ENCODE measurements at regions not wholly inside any gene's neighbourhood (a gene's known extent, or its start where the extent isn't known, plus 50 kb on each side); places are given as distances from the start of the nearest gene placed in this dataset.
A peak's percentile ranks its signal among the peaks of the same experiment; 100 is the strongest.

GRCh38 chr13:40439928-40440327 lies 226.5 kb downstream of the FOXO1 start:
- DNase-seq, result no peak

GRCh38 chr13:40440990-40441820 lies 225.2 kb downstream of the FOXO1 start:
- no peak for DNase-seq

GRCh38 chr13:40442231-40442630 lies 224.2 kb downstream of the FOXO1 start:
- DNase-seq, result no peak

GRCh38 chr13:40442826-40443225 lies 223.6 kb downstream of the FOXO1 start:
- no peak for DNase-seq

GRCh38 chr13:40444241-40444640 lies 222.2 kb downstream of the FOXO1 start:
- DNase-seq, result no peak

- DNase-seq, result peak; percentile 20
These were observed 220.9 kb downstream of the FOXO1 start for GRCh38 chr13:40445557-40445990.

GRCh38 chr13:40446365-40446764 lies 220.1 kb downstream of the FOXO1 start:
- no peak for DNase-seq

- DNase-seq, result no peak
These were observed 218.6 kb downstream of the FOXO1 start for GRCh38 chr13:40447857-40448256.

- no peak for DNase-seq
These were observed 214.3 kb downstream of the FOXO1 start for GRCh38 chr13:40452038-40452666.

- no peak for DNase-seq
These were observed 213.6 kb downstream of the FOXO1 start for GRCh38 chr13:40452741-40453334.

GRCh38 chr13:40453351-40454021 lies 213.0 kb downstream of the FOXO1 start:
- DNase-seq, result no peak

- peak; percentile 0 for DNase-seq
These were observed 210.0 kb downstream of the FOXO1 start for GRCh38 chr13:40456397-40456953.

GRCh38 chr13:40456979-40457553 lies 209.4 kb downstream of the FOXO1 start:
- DNase-seq, result no peak

GRCh38 chr13:40457929-40458719 lies 208.3 kb downstream of the FOXO1 start:
- no peak for DNase-seq

- DNase-seq, result no peak
These were observed 207.8 kb downstream of the FOXO1 start for GRCh38 chr13:40458720-40458990.

- no peak for DNase-seq
These were observed 206.3 kb downstream of the FOXO1 start for GRCh38 chr13:40460116-40460515.

GRCh38 chr13:40464337-40465014 lies 202.0 kb downstream of the FOXO1 start:
- peak; percentile 44 for DNase-seq

GRCh38 chr13:40465015-40465390 lies 201.4 kb downstream of the FOXO1 start:
- no peak for DNase-seq

GRCh38 chr13:40466272-40466671 lies 200.2 kb downstream of the FOXO1 start:
- DNase-seq, result no peak

- no peak for DNase-seq
These were observed 198.1 kb downstream of the FOXO1 start for GRCh38 chr13:40468227-40468838.

Measured in NCI-H510A treated with DMSO at 0.1 percent for 48 hours (cell line).